ENCODE measurements at regions not wholly inside any gene's neighbourhood (a gene's known extent, or its start where the extent isn't known, plus 50 kb on each side); places are given as distances from the start of the nearest gene placed in this dataset.

DNA sequence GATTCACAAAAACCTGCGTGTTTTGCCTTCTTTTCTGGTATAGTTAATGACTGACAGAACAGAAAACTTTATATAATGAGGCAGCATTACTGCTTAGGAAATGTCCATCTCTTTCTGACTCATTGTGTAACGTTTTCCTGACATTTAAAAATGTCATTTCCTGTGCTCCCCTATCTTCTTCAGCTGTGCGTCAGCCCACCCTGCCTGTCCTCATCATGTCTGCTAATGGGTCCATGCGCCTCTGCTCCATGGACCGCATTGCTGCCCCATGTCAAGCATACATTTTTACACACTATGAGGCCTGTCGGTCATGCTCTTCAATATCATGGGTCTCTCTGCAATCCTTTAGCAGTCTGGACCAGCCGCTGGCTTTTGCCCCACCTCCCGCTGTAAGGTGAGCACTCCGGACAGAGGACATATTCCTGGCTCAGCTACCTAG, 234.3 kb downstream of the CDCA7 start:
- H3K27me3 ChIP-seq (ENCODE audit: control insufficient read depth in 1 of 2, insufficient read depth in 2 of 2, low read length in 2 of 2) = peaks cover 0 to 3% of the 10 kb centered on the region in 2 donors
- H3K36me3 ChIP-seq (ENCODE audit: control insufficient read depth in 2 of 2, insufficient read depth in 2 of 2, low read length in 2 of 2) = no peaks in the 10 kb centered on the region
- H3K9me3 ChIP-seq (ENCODE audit: control insufficient read depth in 2 of 2, low read length in 2 of 2) = no peaks in the 10 kb centered on the region
- H3K4me1 ChIP-seq (ENCODE audit: control insufficient read depth, insufficient read depth, low read length) = no peaks in the 10 kb centered on the region
- H3K9ac ChIP-seq (ENCODE audit: low read length in 2 of 2) = no peak overlapping the region
- no peak overlapping the region for H3K27ac ChIP-seq (ENCODE audit: low read length)
- no peak overlapping the region for H3K4me3 ChIP-seq (ENCODE audit: low read length in 2 of 2)

DNA sequence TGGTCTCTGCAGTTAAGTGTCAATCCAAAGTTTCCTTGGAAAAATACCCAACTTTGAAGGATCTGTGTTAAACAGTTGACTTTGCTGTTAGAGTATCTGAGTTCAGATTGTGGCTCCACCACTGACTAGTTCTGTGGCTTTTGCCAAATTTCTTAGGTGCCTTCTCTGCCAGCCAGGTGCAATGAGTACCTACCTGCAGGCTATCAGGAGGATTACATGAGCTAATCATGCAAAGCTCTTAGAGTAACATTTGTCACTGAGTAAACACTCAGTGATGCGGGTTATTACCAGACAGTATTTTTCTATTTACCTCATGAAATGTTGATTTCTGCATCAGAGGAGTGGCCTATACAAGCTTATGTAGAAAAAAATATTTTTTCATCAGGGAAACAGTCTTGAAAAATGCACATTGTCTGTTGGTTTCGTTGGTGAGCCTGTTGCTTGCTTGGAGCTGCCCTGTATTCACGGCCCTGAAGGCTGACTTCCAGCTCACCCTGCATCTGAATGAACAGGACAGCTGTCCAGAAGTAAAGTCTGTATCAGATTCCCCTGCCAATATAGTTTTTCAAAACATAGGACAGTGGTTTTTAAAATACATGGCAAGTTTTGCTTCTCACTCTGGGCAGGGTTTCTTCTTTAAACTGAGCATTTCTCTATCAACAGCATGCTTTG, 235.1 kb downstream of the CDCA7 start:
- H3K27me3 ChIP-seq (ENCODE audit: control insufficient read depth in 1 of 2, insufficient read depth in 2 of 2, low read length in 2 of 2) = peaks cover 0 to 3% of the 10 kb centered on the region in 2 donors
- H3K9me3 ChIP-seq (ENCODE audit: control insufficient read depth in 2 of 2, low read length in 2 of 2) = no peaks in the 10 kb centered on the region
- H3K27ac ChIP-seq (ENCODE audit: low read length) = no peak overlapping the region
- no peaks in the 10 kb centered on the region for H3K4me1 ChIP-seq (ENCODE audit: control insufficient read depth, insufficient read depth, low read length)
- H3K36me3 ChIP-seq (ENCODE audit: control insufficient read depth in 2 of 2, insufficient read depth in 2 of 2, low read length in 2 of 2) = no peaks in the 10 kb centered on the region
- no peak overlapping the region for H3K9ac ChIP-seq (ENCODE audit: low read length in 2 of 2)
- H3K4me3 ChIP-seq (ENCODE audit: low read length in 2 of 2) = no peak overlapping the region

- no peaks in the 10 kb centered on the region for H3K36me3 ChIP-seq (ENCODE audit: control insufficient read depth in 2 of 2, insufficient read depth in 2 of 2, low read length in 2 of 2)
- no peaks in the 10 kb centered on the region for H3K4me1 ChIP-seq (ENCODE audit: control insufficient read depth, insufficient read depth, low read length)
- peaks cover 0 to 3% of the 10 kb centered on the region in 2 donors for H3K27me3 ChIP-seq (ENCODE audit: control insufficient read depth in 1 of 2, insufficient read depth in 2 of 2, low read length in 2 of 2)
- no peak overlapping the region for H3K4me3 ChIP-seq (ENCODE audit: low read length in 2 of 2)
- H3K27ac ChIP-seq (ENCODE audit: low read length) = no peak overlapping the region
- no peaks in the 10 kb centered on the region for H3K9me3 ChIP-seq (ENCODE audit: control insufficient read depth in 2 of 2, low read length in 2 of 2)
- no peak overlapping the region for H3K9ac ChIP-seq (ENCODE audit: low read length in 2 of 2)
These were observed 235.7 kb downstream of the CDCA7 start for GRCh38 chr2:173590276-173590861.

GRCh38 chr2:173593109-173593508, 238.4 kb downstream of the CDCA7 start:
- no peaks in the 10 kb centered on the region for H3K9me3 ChIP-seq (ENCODE audit: control insufficient read depth in 2 of 2, low read length in 2 of 2)
- no peak overlapping the region for H3K9ac ChIP-seq (ENCODE audit: low read length in 2 of 2)

GRCh38 chr2:173596244-173596643, 241.6 kb downstream of the CDCA7 start:
- Histone ChIP-seq H3K9me3 (ENCODE audit: control insufficient read depth in 2 of 2, low read length in 2 of 2) (no peaks in the 10 kb centered on the region), H3K36me3 (ENCODE audit: control insufficient read depth in 2 of 2, insufficient read depth in 2 of 2, low read length in 2 of 2) (no peaks in the 10 kb centered on the region)

More at GRCh38 chr2:173593109-173593508, 238.4 kb downstream of the CDCA7 start:
- peaks cover 0 to 3% of the 10 kb centered on the region in 2 donors for H3K27me3 ChIP-seq (ENCODE audit: control insufficient read depth in 1 of 2, insufficient read depth in 2 of 2, low read length in 2 of 2)
- no peaks in the 10 kb centered on the region for H3K36me3 ChIP-seq (ENCODE audit: control insufficient read depth in 2 of 2, insufficient read depth in 2 of 2, low read length in 2 of 2)
- H3K27ac ChIP-seq (ENCODE audit: low read length) = no peak overlapping the region
- H3K4me3 ChIP-seq (ENCODE audit: low read length in 2 of 2) = no peak overlapping the region
- H3K4me1 ChIP-seq (ENCODE audit: control insufficient read depth, insufficient read depth, low read length) = no peaks in the 10 kb centered on the region

DNA sequence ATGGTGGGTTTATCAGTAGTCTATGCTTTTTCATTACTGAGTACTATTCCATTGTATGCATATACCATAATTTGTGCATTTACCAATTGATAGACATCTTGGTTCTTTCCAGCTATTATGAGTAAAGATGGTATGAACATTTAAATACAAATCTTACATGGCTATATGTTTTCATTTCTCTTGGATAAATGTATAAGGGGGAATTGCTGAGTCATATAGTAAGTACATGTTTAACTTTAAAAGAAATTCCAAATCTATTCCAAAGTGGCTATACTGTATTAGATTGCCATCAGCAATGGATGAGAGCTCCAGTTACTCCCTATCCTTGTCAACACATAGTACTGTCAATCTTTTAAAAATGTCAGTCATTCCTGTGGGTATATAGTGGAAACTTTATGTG, 243.9 kb downstream of the CDCA7 start:
- Histone ChIP-seq H3K36me3 (ENCODE audit: control insufficient read depth in 2 of 2, insufficient read depth in 2 of 2, low read length in 2 of 2) (no peaks in the 10 kb centered on the region), H3K4me1 (ENCODE audit: control insufficient read depth, insufficient read depth, low read length) (no peaks in the 10 kb centered on the region), H3K9ac (ENCODE audit: low read length in 2 of 2) (no peak overlapping the region), H3K4me3 (ENCODE audit: low read length in 2 of 2) (no peak overlapping the region), H3K27me3 (ENCODE audit: control insufficient read depth in 1 of 2, insufficient read depth in 2 of 2, low read length in 2 of 2) (no peaks in the 10 kb centered on the region), H3K27ac (ENCODE audit: low read length) (no peak overlapping the region), H3K9me3 (ENCODE audit: control insufficient read depth in 2 of 2, low read length in 2 of 2) (peaks cover 0 to 2% of the 10 kb centered on the region in 2 donors)

More at GRCh38 chr2:173596244-173596643, 241.6 kb downstream of the CDCA7 start:
- Histone ChIP-seq H3K4me3 (ENCODE audit: low read length in 2 of 2) (no peak overlapping the region), H3K27ac (ENCODE audit: low read length) (no peak overlapping the region), H3K9ac (ENCODE audit: low read length in 2 of 2) (no peak overlapping the region), H3K27me3 (ENCODE audit: control insufficient read depth in 1 of 2, insufficient read depth in 2 of 2, low read length in 2 of 2) (no peaks in the 10 kb centered on the region), H3K4me1 (ENCODE audit: control insufficient read depth, insufficient read depth, low read length) (no peaks in the 10 kb centered on the region)

DNA sequence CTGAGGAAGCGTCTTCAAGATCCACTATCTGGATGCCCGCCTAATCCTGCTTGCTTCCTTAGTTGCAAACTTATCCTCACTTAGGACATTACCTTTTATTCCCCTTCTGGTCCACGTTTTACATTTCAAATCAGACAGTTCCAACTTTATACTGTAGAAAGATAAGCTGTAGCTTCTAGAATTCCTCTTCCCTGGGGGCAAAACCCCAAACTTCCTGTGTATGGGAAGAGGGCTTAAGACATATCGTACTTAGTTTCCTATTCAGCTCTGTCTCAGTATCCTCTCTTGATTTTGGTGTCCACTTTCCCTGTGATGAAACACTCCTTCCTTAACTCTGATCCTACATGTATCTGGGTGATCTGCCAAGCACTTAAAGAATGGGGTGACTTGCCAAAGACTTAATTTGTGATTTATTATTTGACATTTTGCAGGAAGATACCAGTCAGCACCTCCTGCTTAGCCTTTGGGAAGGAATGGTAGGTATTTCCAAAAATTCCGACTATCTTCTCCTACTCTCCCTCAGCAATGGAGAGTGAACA, 245.2 kb downstream of the CDCA7 start:
- H3K36me3 ChIP-seq (ENCODE audit: control insufficient read depth in 2 of 2, insufficient read depth in 2 of 2, low read length in 2 of 2) = no peaks in the 10 kb centered on the region
- no peak overlapping the region for H3K4me3 ChIP-seq (ENCODE audit: low read length in 2 of 2)
- peaks cover 0 to 2% of the 10 kb centered on the region in 2 donors for H3K9me3 ChIP-seq (ENCODE audit: control insufficient read depth in 2 of 2, low read length in 2 of 2)
- no peak overlapping the region for H3K9ac ChIP-seq (ENCODE audit: low read length in 2 of 2)
- no peaks in the 10 kb centered on the region for H3K4me1 ChIP-seq (ENCODE audit: control insufficient read depth, insufficient read depth, low read length)
- no peak overlapping the region for H3K27ac ChIP-seq (ENCODE audit: low read length)
- no peaks in the 10 kb centered on the region for H3K27me3 ChIP-seq (ENCODE audit: control insufficient read depth in 1 of 2, insufficient read depth in 2 of 2, low read length in 2 of 2)

DNA sequence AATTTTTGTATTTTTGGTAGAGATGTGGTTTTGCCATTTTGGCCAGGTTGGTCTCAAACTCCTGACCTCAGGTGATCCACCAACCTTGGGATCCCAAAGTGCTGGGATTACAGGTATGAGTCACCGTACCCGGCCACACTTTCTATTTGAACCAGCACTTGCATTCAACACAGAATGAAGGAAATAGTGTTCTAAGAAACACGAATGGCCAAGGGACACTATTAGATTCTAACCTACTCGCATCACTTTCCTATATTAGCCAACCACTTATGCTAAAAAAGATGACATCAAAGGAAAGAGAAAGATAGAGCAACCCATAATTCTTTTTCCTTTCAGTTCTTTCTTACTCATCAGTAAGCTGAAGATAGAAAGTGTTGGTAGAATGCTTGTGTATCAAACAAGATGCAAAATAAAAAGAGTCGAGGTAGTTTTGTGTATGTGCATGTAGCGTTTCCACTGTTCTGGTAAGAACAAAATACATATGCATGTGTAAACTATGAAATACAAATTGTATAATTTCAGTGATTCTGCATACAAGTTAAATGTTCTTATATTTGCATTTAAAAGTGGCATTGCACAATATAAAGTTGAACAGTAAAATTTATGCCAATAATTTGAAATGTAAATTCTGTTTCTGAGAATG, 247.6 kb downstream of the CDCA7 start:
- H3K27ac ChIP-seq (ENCODE audit: low read length) = no peak overlapping the region
- H3K9ac ChIP-seq (ENCODE audit: low read length in 2 of 2) = no peak overlapping the region
- no peaks in the 10 kb centered on the region for H3K36me3 ChIP-seq (ENCODE audit: control insufficient read depth in 2 of 2, insufficient read depth in 2 of 2, low read length in 2 of 2)
- H3K27me3 ChIP-seq (ENCODE audit: control insufficient read depth in 1 of 2, insufficient read depth in 2 of 2, low read length in 2 of 2) = no peaks in the 10 kb centered on the region
- no peaks in the 10 kb centered on the region for H3K4me1 ChIP-seq (ENCODE audit: control insufficient read depth, insufficient read depth, low read length)
- no peak overlapping the region for H3K4me3 ChIP-seq (ENCODE audit: low read length in 2 of 2)
- H3K9me3 ChIP-seq (ENCODE audit: control insufficient read depth in 2 of 2, low read length in 2 of 2) = peaks cover 0 to 2% of the 10 kb centered on the region in 2 donors

DNA sequence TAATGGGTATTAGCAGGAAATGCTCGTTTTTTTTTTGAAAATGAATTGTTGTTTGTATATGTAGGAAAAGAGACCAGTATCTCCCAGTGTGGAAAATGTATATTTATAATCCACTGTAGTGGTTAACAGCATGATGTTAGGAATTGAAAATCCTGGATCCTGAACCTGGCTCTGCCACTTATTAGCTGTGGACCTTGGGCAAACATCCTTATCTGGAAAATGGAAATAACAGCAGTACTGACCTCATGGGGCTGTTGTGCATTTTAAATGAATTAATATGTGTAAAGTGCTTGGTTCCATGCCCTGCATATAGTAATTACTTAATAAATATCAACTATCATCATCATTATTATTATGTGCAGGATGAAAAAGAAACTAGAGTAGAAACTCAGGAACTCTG, 251.3 kb downstream of the CDCA7 start:
- peaks cover 0 to 2% of the 10 kb centered on the region in 2 donors for H3K9me3 ChIP-seq (ENCODE audit: control insufficient read depth in 2 of 2, low read length in 2 of 2)

GRCh38 chr2:173606619-173607248, 252.1 kb downstream of the CDCA7 start:
- H3K9me3 ChIP-seq (ENCODE audit: control insufficient read depth in 2 of 2, low read length in 2 of 2) = peaks cover 0 to under 1% of the 10 kb centered on the region in 2 donors
- no peaks in the 10 kb centered on the region for H3K27me3 ChIP-seq (ENCODE audit: control insufficient read depth in 1 of 2, insufficient read depth in 2 of 2, low read length in 2 of 2)
- no peak overlapping the region for H3K27ac ChIP-seq (ENCODE audit: low read length)
- no peak overlapping the region for H3K4me3 ChIP-seq (ENCODE audit: low read length in 2 of 2)
- no peak overlapping the region for H3K9ac ChIP-seq (ENCODE audit: low read length in 2 of 2)
- H3K4me1 ChIP-seq (ENCODE audit: control insufficient read depth, insufficient read depth, low read length) = no peaks in the 10 kb centered on the region
- H3K36me3 ChIP-seq (ENCODE audit: control insufficient read depth in 2 of 2, insufficient read depth in 2 of 2, low read length in 2 of 2) = no peaks in the 10 kb centered on the region

More for the DNA sequence above, 251.3 kb downstream of the CDCA7 start:
- H3K27me3 ChIP-seq (ENCODE audit: control insufficient read depth in 1 of 2, insufficient read depth in 2 of 2, low read length in 2 of 2) = no peaks in the 10 kb centered on the region
- H3K36me3 ChIP-seq (ENCODE audit: control insufficient read depth in 2 of 2, insufficient read depth in 2 of 2, low read length in 2 of 2) = no peaks in the 10 kb centered on the region
- no peak overlapping the region for H3K9ac ChIP-seq (ENCODE audit: low read length in 2 of 2)
- no peak overlapping the region for H3K27ac ChIP-seq (ENCODE audit: low read length)
- no peaks in the 10 kb centered on the region for H3K4me1 ChIP-seq (ENCODE audit: control insufficient read depth, insufficient read depth, low read length)
- H3K4me3 ChIP-seq (ENCODE audit: low read length in 2 of 2) = no peak overlapping the region
